GM11168 (cell line): ENCODE measurements at regions not wholly inside any gene's neighbourhood (a gene's known extent, or its start where the extent isn't known, plus 50 kb on each side); places are given as distances from the start of the nearest gene placed in this dataset.

ENCODE experiments used
- in situ Hi-C: fragments of 300-500 bp; cut with MboI; formaldehyde crosslinking; loops from one replicate; pipeline ENCODE4 v1.12.0; 2022; ENCODE audit warnings: low sequenced_read_pairs; ENCODE audit not compliant: unreplicated experiment

GRCh38 chr6:113622254-113622653, 234.9 kb upstream of the MARCKS start:
- in situ Hi-C loops: no loop called here

- in situ Hi-C loops: no loop called here
These were observed 234.0 kb upstream of the MARCKS start for GRCh38 chr6:113623129-113623528.

- in situ Hi-C loops: no loop called here
These were observed 231.3 kb upstream of the MARCKS start for GRCh38 chr6:113625850-113626249.

GRCh38 chr6:113626475-113626874, 230.7 kb upstream of the MARCKS start:
- in situ Hi-C loops: no loop called here

- in situ Hi-C loops: no loop called here
These were observed 229.7 kb upstream of the MARCKS start for GRCh38 chr6:113627480-113627879.

- in situ Hi-C loops: no loop called here
These were observed 227.9 kb upstream of the MARCKS start for GRCh38 chr6:113629256-113629655.

- in situ Hi-C loops: loop anchor here (5.0 to 10.0 kb wide), 2 partner anchors 227 to 325 kb away; partner anchors contain the start of gene MARCKS
These were observed 227.0 kb upstream of the MARCKS start for GRCh38 chr6:113629975-113630737.

- in situ Hi-C loops: loop anchor here (5.0 to 10.0 kb wide), 2 partner anchors 226 to 326 kb away; partner anchors contain the start of gene MARCKS
These were observed 226.2 kb upstream of the MARCKS start for GRCh38 chr6:113630738-113631535.

- in situ Hi-C loops: loop anchor here (5.0 to 10.0 kb wide), 2 partner anchors 226 to 327 kb away; partner anchors contain the start of gene MARCKS
These were observed 225.5 kb upstream of the MARCKS start for GRCh38 chr6:113631666-113632065.

GRCh38 chr6:113632220-113632864, 224.8 kb upstream of the MARCKS start:
- in situ Hi-C loops: loop anchor here (5.0 to 10.0 kb wide), 2 partner anchors 225 to 328 kb away; partner anchors contain the start of gene MARCKS

GRCh38 chr6:113633638-113634037, 223.5 kb upstream of the MARCKS start:
- in situ Hi-C loops: loop anchor here (5.0 to 10.0 kb wide), 2 partner anchors 224 to 329 kb away; partner anchors contain the start of gene MARCKS

GRCh38 chr6:113634352-113635163, 222.6 kb upstream of the MARCKS start:
- in situ Hi-C loops: loop anchor here (5.0 to 10.0 kb wide), 2 partner anchors 223 to 330 kb away; partner anchors contain the start of gene MARCKS

- in situ Hi-C loops: loop anchor here (10.0 kb wide), 1 partner anchor 331 kb away; no protein-coding TSS in a partner anchor
These were observed 221.7 kb upstream of the MARCKS start for GRCh38 chr6:113635222-113635986.

- in situ Hi-C loops: loop anchor here (10.0 kb wide), 1 partner anchor 332 kb away; no protein-coding TSS in a partner anchor
These were observed 220.8 kb upstream of the MARCKS start for GRCh38 chr6:113636357-113636824.

- in situ Hi-C loops: no loop called here
These were observed 217.1 kb upstream of the MARCKS start for GRCh38 chr6:113640051-113640450.

- in situ Hi-C loops: no loop called here
These were observed 215.0 kb upstream of the MARCKS start for GRCh38 chr6:113642001-113642713.

GRCh38 chr6:113642714-113643406, 214.3 kb upstream of the MARCKS start:
- in situ Hi-C loops: no loop called here
